AG04450 (cell line): ENCODE measurements at regions not wholly inside any gene's neighbourhood (a gene's known extent, or its start where the extent isn't known, plus 50 kb on each side); places are given as distances from the start of the nearest gene placed in this dataset.

Experiments used
- CTCF ChIA-PET: fragments of 300-600, 350-600 bp; formaldehyde crosslinking; extraction: SDS; loops from one replicate; lab custom pipeline; 2022; ENCODE audit warnings: antibody characterized with exemption, inconsistent platforms; lab: Charles Lee
- POLR2A ChIA-PET: fragments of 350-600 bp; formaldehyde crosslinking; extraction: SDS; loops from one replicate; lab custom pipeline; 2021; ENCODE audit warnings: antibody characterized with exemption, inconsistent platforms; lab: Yijun Ruan, JAX
- DNase-seq: peaks from one replicate; pipeline ENCODE4 v3.0.0-alpha.2; 2011; ENCODE audit warnings: low read depth, low spot score
- H3K27ac ChIP-seq: one replicate; pipeline ENCODE4 v1.5.1; 2012; ENCODE audit warnings: low read depth, low read length, control low read depth
- H3K27me3 ChIP-seq: one replicate; pipeline ENCODE4 v1.6.0; 2012; ENCODE audit warnings: low read length; ENCODE audit not compliant: control insufficient read depth, insufficient read depth
- H3K4me3 ChIP-seq: 2 replicates; pipeline ENCODE4 v1.5.1; 2011; ENCODE audit warnings: mild to moderate bottlenecking, low read depth, low read length, control low read depth
- H3K9me3 ChIP-seq: 2 replicates; pipeline ENCODE4 v1.5.1; 2012; ENCODE audit warnings: low read length; ENCODE audit not compliant: control insufficient read depth, insufficient read depth
- TF ChIP-seq, protein P1 (sequence below): IDR thresholded peaks from 2 replicates; pipeline ENCODE4 v1.5.1; 2011; ENCODE audit warnings: low read depth, low read length, control low read depth, inconsistent platforms

DNA sequence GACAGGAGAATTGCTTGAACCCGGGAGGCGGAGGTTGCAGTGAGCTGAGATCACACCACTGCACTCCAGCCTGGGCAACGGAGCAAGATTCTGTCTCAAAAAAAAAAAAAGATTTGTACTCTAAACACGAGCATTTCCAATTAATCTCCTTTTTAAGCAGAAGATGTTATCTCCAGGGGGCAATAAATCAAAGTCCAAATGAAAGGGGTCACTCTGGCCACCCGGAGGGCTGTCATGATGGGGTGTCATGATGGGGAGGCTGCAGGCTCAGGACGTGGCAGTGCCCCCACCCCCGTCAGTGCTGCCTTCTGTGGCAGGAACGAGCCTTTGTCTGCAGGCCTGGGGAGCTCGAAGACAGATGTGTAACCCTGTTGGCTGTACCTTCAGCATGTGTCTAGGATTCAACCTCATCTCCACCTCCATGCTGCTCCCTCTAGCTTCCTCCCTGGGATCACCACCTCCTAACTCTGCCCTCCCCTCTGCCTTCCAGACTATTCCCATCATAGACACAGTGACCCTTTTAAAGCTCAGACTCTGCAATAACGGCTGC, 76.9 kb upstream of the YWHAQ start:
- no peak for DNase-seq
- no peaks in the 10 kb centered on the region for H3K27me3 ChIP-seq
- CTCF ChIA-PET: no interaction called here

GRCh38 chr2:9708683-9709538, 78.1 kb upstream of the YWHAQ start:
- no peaks in the 10 kb centered on the region for H3K27me3 ChIP-seq
- CTCF ChIA-PET: no interaction called here
- DNase-seq: no peak
- TF ChIP-seq, protein P1, sequence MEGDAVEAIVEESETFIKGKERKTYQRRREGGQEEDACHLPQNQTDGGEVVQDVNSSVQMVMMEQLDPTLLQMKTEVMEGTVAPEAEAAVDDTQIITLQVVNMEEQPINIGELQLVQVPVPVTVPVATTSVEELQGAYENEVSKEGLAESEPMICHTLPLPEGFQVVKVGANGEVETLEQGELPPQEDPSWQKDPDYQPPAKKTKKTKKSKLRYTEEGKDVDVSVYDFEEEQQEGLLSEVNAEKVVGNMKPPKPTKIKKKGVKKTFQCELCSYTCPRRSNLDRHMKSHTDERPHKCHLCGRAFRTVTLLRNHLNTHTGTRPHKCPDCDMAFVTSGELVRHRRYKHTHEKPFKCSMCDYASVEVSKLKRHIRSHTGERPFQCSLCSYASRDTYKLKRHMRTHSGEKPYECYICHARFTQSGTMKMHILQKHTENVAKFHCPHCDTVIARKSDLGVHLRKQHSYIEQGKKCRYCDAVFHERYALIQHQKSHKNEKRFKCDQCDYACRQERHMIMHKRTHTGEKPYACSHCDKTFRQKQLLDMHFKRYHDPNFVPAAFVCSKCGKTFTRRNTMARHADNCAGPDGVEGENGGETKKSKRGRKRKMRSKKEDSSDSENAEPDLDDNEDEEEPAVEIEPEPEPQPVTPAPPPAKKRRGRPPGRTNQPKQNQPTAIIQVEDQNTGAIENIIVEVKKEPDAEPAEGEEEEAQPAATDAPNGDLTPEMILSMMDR: no peak
- H3K9me3 ChIP-seq: peaks cover 8% of the 10 kb centered on the region
- H3K4me3 ChIP-seq: no peak overlapping the region
- no peak overlapping the region for H3K27ac ChIP-seq
- POLR2A ChIA-PET: no interaction called here

More for the DNA sequence above, 76.9 kb upstream of the YWHAQ start:
- H3K9me3 ChIP-seq: peaks cover 8% of the 10 kb centered on the region
- TF ChIP-seq, protein P1: no peak
- POLR2A ChIA-PET: no interaction called here
- H3K4me3 ChIP-seq: no peak overlapping the region
- no peak overlapping the region for H3K27ac ChIP-seq

- H3K4me3 ChIP-seq: no peak overlapping the region
- no peak for DNase-seq
- H3K9me3 ChIP-seq: peaks cover 8% of the 10 kb centered on the region
- TF ChIP-seq, protein P1: no peak
- ChIA-PET POLR2A (no interaction called here), CTCF (no interaction called here)
- no peak overlapping the region for H3K27ac ChIP-seq
- H3K27me3 ChIP-seq: no peaks in the 10 kb centered on the region
These were observed 78.9 kb upstream of the YWHAQ start for GRCh38 chr2:9709539-9710285.

GRCh38 chr2:9710311-9710710, 79.5 kb upstream of the YWHAQ start:
- H3K27me3 ChIP-seq: no peaks in the 10 kb centered on the region
- TF ChIP-seq, protein P1: no peak
- no peak overlapping the region for H3K4me3 ChIP-seq
- ChIA-PET POLR2A (no interaction called here), CTCF (no interaction called here)
- no peak overlapping the region for H3K27ac ChIP-seq
- no peak for DNase-seq
- peaks cover 8% of the 10 kb centered on the region for H3K9me3 ChIP-seq
